ENCODE measurements at regions not wholly inside any gene's neighbourhood (a gene's known extent, or its start where the extent isn't known, plus 50 kb on each side); places are given as distances from the start of the nearest gene placed in this dataset.

- no peak overlapping the region for H3K4me2 ChIP-seq
- no peaks in the 10 kb centered on the region for H4K20me1 ChIP-seq (replicated peaks; ENCODE audit: insufficient read depth)
- peaks cover 11% of the 10 kb centered on the region for H3K4me1 ChIP-seq (ENCODE audit: insufficient read depth)
- Mint-ChIP-seq H3K9me3 (no peaks in the 10 kb centered on the region), H3K27me3 (ENCODE audit: insufficient read depth, low read depth, poor library complexity) (peaks cover 7% of the 10 kb centered on the region), H3K4me3 (no peak overlapping the region), H3K27ac (no peak overlapping the region), H3K36me3 (ENCODE audit: low read depth) (no peaks in the 10 kb centered on the region), H3K4me1 (peaks cover 10% of the 10 kb centered on the region; the same call in 2 of the 3 replicates)
- no peak overlapping the region for H3K27ac ChIP-seq (ENCODE audit: low read depth)
- H2AFZ ChIP-seq, result peak overlapping the region; percentile 96
- no peaks in the 10 kb centered on the region for H3K79me2 ChIP-seq (replicated peaks; ENCODE audit: insufficient read depth)
- ATAC-seq (peak; percentile 79), DNase-seq (ENCODE audit: low spot score) (peak; percentile 16)
- no peaks in the 10 kb centered on the region for H3K27me3 ChIP-seq (ENCODE audit: insufficient read depth)
- no peaks in the 10 kb centered on the region for H3F3A ChIP-seq (replicated peaks; ENCODE audit: low read depth)
- 0 out of 2 replicates have a peak, but pooled peaks cover 10% of the 10 kb centered on the region for H3K9me2 ChIP-seq (ENCODE audit: insufficient read depth)
- TF ChIP-seq CTCF (conservative IDR thresholded peaks at IDR 0.05; ENCODE audit: low read depth in 2 of 2) (0 out of 4 replicates have a peak, but pooled peaks of 1 of the 2 experiments have one; percentile 5), ZNF331 (CRISPR knock-in tag; IDR thresholded peaks at IDR 0.05; ENCODE audit: low read depth) (no peak), JUNB (IDR thresholded peaks at IDR 0.05; ENCODE audit: unreplicated experiment) (no peak)
- no peak overlapping the region for H3K4me3 ChIP-seq
- no peaks in the 10 kb centered on the region for H3K36me3 ChIP-seq (ENCODE audit: insufficient read depth)
These were observed 91.8 kb downstream of the MRPL46 start for GRCh38 chr15:88375234-88375927.

DNA sequence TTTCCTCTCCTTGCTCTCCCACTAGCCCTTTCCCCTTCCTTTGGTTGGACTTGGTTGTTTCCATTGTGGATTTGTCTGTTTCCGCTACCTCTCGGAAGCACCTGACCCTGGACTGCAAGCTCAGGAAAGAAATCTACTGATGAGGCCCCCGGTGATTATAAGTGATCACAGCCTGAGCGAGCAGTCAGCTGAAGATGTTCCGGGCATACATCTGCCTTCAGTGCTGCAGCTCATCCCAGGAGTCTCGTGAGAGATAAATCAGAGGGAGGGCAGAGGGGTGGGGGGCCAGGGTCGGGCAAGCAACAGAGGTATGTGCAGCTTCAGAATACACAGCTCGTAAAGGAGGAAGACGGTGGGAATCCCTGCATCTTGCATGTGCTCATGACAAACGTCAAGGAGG, 102.1 kb downstream of the MRPL46 start:
- H3K27me3 ChIP-seq (ENCODE audit: insufficient read depth), result no peaks in the 10 kb centered on the region
- Mint-ChIP-seq H3K4me1 (peaks cover 3% of the 10 kb centered on the region), H3K27ac (no peak overlapping the region), H3K4me3 (no peak overlapping the region), H3K9me3 (peaks cover 3% of the 10 kb centered on the region; the same call in 2 of the 3 replicates), H3K27me3 (ENCODE audit: insufficient read depth, low read depth, poor library complexity) (peaks cover 10% of the 10 kb centered on the region), H3K36me3 (ENCODE audit: low read depth) (no peaks in the 10 kb centered on the region)
- no peaks in the 10 kb centered on the region for H4K20me1 ChIP-seq (replicated peaks; ENCODE audit: insufficient read depth)
- H2AFZ ChIP-seq, result no peak overlapping the region
- H3K4me3 ChIP-seq, result no peak overlapping the region
- H3K36me3 ChIP-seq (ENCODE audit: insufficient read depth), result no peaks in the 10 kb centered on the region
- H3K4me2 ChIP-seq, result no peak overlapping the region
- DNase-seq (ENCODE audit: low spot score) (no peak), ATAC-seq (no peak)
- no peaks in the 10 kb centered on the region for H3F3A ChIP-seq (replicated peaks; ENCODE audit: low read depth)
- no peaks in the 10 kb centered on the region for H3K4me1 ChIP-seq (ENCODE audit: insufficient read depth)
- no peaks in the 10 kb centered on the region for H3K79me2 ChIP-seq (replicated peaks; ENCODE audit: insufficient read depth)
- TF ChIP-seq CREB1 (CRISPR knock-in tag; IDR thresholded peaks at IDR 0.05; ENCODE audit: low read depth), result no peak
- TF ChIP-seq ZNF331 (CRISPR knock-in tag; IDR thresholded peaks at IDR 0.05; ENCODE audit: low read depth), result no peak
- TF ChIP-seq CTCF (conservative IDR thresholded peaks at IDR 0.05; ENCODE audit: low read depth in 2 of 2), result no peak
- no peak for TF ChIP-seq REST (IDR thresholded peaks at IDR 0.05; ENCODE audit: unreplicated experiment)
- no peak for TF ChIP-seq POLR2AphosphoS5 (IDR thresholded peaks at IDR 0.05; ENCODE audit: low read depth)
- TF ChIP-seq, protein P1, sequence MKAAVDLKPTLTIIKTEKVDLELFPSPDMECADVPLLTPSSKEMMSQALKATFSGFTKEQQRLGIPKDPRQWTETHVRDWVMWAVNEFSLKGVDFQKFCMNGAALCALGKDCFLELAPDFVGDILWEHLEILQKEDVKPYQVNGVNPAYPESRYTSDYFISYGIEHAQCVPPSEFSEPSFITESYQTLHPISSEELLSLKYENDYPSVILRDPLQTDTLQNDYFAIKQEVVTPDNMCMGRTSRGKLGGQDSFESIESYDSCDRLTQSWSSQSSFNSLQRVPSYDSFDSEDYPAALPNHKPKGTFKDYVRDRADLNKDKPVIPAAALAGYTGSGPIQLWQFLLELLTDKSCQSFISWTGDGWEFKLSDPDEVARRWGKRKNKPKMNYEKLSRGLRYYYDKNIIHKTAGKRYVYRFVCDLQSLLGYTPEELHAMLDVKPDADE (IDR thresholded peaks at IDR 0.05), result no peak
- TF ChIP-seq EZH2phosphoT487 (IDR thresholded peaks at IDR 0.05; ENCODE audit: unreplicated experiment), result no peak
- TF ChIP-seq STAT1 (IDR thresholded peaks at IDR 0.05; ENCODE audit: unreplicated experiment), result no peak
- H3K27ac ChIP-seq (ENCODE audit: low read depth), result no peak overlapping the region
- no peaks in the 10 kb centered on the region for H3K9me2 ChIP-seq (ENCODE audit: insufficient read depth)
